SK-N-SH (cell line): ENCODE measurements at regions not wholly inside any gene's neighbourhood (a gene's known extent, or its start where the extent isn't known, plus 50 kb on each side); places are given as distances from the start of the nearest gene placed in this dataset.

Experiments
- CTCF ChIP-seq: fragments of 200-600 bp; sonication (generic); IDR thresholded peaks from 2 replicates; pipeline ENCODE4 v1.6.1; 2017; ENCODE audit warnings: antibody characterized with exemption, mild to moderate bottlenecking, moderate library complexity
- FOSL2 ChIP-seq: IDR thresholded peaks from 2 replicates; pipeline ENCODE4 v1.4.0; 2012; ENCODE audit warnings: low read depth, mild to moderate bottlenecking, moderate library complexity, borderline replicate concordance
- MEF2A ChIP-seq: IDR thresholded peaks from 2 replicates; pipeline ENCODE4 v1.4.0; 2012; ENCODE audit warnings: low read depth, borderline replicate concordance
- NFIC ChIP-seq: IDR thresholded peaks from 2 replicates; pipeline ENCODE4 v1.4.0; 2012; ENCODE audit warnings: borderline replicate concordance
- POLR2AphosphoS5 ChIP-seq: IDR thresholded peaks from 2 replicates; pipeline ENCODE4 v1.6.1; 2012; ENCODE audit warnings: low read depth, low read length
- REST ChIP-seq: IDR thresholded peaks from 2 replicates; pipeline ENCODE4 v1.6.1; 2012; ENCODE audit warnings: mild to moderate bottlenecking, low read depth, low read length, moderate library complexity
- USF2 ChIP-seq: fragments of 150-350 bp; IDR thresholded peaks from 2 replicates; pipeline ENCODE4 v1.6.1; 2017; ENCODE audit warnings: antibody characterized with exemption, low read length, low read depth, borderline replicate concordance
- TF ChIP-seq, protein P1 (sequence below): IDR thresholded peaks from 2 replicates; pipeline ENCODE4 v1.4.0; 2012; ENCODE audit warnings: low read depth, borderline replicate concordance

DNA sequence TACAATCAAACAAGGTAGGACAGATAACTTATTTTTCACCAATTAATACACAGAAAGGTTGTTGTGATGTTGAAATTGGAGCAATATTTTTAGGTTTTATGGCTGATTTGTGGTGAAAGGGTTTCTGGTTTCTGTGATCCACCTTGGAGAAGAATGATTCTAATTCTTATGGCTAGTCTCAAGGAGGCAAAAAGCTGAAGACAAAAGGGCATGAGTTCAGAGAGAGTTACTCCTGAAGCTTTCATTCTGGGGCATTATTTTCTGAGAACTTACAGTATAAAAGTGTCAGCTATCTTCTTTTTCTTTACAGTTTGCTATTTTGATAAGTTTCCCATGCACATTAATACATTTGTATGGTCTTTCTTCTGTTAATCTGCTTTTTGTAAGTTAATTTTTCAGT is 372.4 kb upstream of the CCDC179 start:
- TF ChIP-seq MEF2A, result no peak
- TF ChIP-seq, protein P1, sequence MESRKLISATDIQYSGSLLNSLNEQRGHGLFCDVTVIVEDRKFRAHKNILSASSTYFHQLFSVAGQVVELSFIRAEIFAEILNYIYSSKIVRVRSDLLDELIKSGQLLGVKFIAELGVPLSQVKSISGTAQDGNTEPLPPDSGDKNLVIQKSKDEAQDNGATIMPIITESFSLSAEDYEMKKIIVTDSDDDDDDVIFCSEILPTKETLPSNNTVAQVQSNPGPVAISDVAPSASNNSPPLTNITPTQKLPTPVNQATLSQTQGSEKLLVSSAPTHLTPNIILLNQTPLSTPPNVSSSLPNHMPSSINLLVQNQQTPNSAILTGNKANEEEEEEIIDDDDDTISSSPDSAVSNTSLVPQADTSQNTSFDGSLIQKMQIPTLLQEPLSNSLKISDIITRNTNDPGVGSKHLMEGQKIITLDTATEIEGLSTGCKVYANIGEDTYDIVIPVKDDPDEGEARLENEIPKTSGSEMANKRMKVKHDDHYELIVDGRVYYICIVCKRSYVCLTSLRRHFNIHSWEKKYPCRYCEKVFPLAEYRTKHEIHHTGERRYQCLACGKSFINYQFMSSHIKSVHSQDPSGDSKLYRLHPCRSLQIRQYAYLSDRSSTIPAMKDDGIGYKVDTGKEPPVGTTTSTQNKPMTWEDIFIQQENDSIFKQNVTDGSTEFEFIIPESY, result no peak
- no peak for TF ChIP-seq POLR2AphosphoS5
- TF ChIP-seq CTCF, result no peak
- TF ChIP-seq FOSL2, result no peak
- TF ChIP-seq NFIC, result no peak
- no peak for TF ChIP-seq REST
- TF ChIP-seq USF2, result no peak
